Nephron (organoid): ENCODE measurements at regions not wholly inside any gene's neighbourhood (a gene's known extent, or its start where the extent isn't known, plus 50 kb on each side); places are given as distances from the start of the nearest gene placed in this dataset.

ENCODE experiments used
- H3K27ac Mint-ChIP-seq, 3 experiments: 2 replicates each; pipeline ENCODE4 v1.8.0; 2020; ENCODE audit warnings: mixed read lengths in 3 of 3, mild to moderate bottlenecking in 2 of 3, moderate library complexity in 1 of 3
- H3K27me3 Mint-ChIP-seq: 2 replicates; pipeline ENCODE4 v1.8.0; 2021; ENCODE audit warnings: low read depth, mild to moderate bottlenecking, moderate library complexity, mixed read lengths
- H3K36me3 Mint-ChIP-seq: 2 replicates; pipeline ENCODE4 v1.8.0; 2020; ENCODE audit warnings: low read depth, mixed read lengths
- H3K4me1 Mint-ChIP-seq: 2 replicates; pipeline ENCODE4 v1.8.0; 2020; ENCODE audit warnings: mixed read lengths
- H3K4me3 Mint-ChIP-seq, 3 experiments: 2 replicates each; pipeline ENCODE4 v1.8.0; 2020; ENCODE audit warnings: mild to moderate bottlenecking in 3 of 3, mixed read lengths in 3 of 3, moderate library complexity in 2 of 3
- H3K9me3 Mint-ChIP-seq: 2 replicates; pipeline ENCODE4 v1.8.0; 2020; ENCODE audit warnings: mixed read lengths
- TF ChIP-seq, protein P1 (sequence below), 3 experiments: fragments of 200-600 bp; sonication (generic); IDR thresholded peaks; one replicate each; pipeline ENCODE4 v1.5.0; 2021; ENCODE audit warnings: antibody characterized with exemption in 3 of 3; ENCODE audit not compliant: unreplicated experiment in 3 of 3

DNA sequence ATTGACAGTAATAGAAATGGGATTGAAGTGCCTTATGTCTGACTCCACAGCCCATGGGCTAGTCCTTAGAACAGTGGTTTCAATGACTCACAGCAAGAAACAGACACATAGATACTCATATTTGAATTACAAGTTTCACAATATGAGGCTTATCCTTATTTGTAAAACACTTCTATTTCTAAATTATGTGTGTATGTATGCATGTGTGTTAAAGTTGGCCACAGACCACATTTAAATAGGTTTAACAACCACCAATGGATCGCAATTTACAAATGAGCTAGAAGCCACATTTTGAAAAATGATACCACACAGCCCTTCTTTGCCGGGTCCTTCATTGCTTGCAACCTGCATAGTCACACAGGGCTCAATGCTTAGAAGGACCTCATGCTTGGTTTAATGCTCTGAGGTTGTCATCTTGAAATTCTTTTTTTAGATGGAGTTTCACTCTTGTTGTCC, 157.8 kb upstream of the PREP start:
- TF ChIP-seq, protein P1, sequence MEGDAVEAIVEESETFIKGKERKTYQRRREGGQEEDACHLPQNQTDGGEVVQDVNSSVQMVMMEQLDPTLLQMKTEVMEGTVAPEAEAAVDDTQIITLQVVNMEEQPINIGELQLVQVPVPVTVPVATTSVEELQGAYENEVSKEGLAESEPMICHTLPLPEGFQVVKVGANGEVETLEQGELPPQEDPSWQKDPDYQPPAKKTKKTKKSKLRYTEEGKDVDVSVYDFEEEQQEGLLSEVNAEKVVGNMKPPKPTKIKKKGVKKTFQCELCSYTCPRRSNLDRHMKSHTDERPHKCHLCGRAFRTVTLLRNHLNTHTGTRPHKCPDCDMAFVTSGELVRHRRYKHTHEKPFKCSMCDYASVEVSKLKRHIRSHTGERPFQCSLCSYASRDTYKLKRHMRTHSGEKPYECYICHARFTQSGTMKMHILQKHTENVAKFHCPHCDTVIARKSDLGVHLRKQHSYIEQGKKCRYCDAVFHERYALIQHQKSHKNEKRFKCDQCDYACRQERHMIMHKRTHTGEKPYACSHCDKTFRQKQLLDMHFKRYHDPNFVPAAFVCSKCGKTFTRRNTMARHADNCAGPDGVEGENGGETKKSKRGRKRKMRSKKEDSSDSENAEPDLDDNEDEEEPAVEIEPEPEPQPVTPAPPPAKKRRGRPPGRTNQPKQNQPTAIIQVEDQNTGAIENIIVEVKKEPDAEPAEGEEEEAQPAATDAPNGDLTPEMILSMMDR (IDR thresholded peaks at IDR 0.05; ENCODE audit: unreplicated experiment in 3 of 3): no peak
- Mint-ChIP-seq H3K4me1 (no peaks in the 10 kb centered on the region), H3K36me3 (no peaks in the 10 kb centered on the region), H3K27ac (no peak overlapping the region), H3K27me3 (no peaks in the 10 kb centered on the region), H3K4me3 (no peak overlapping the region), H3K9me3 (peaks cover 15% of the 10 kb centered on the region)

DNA sequence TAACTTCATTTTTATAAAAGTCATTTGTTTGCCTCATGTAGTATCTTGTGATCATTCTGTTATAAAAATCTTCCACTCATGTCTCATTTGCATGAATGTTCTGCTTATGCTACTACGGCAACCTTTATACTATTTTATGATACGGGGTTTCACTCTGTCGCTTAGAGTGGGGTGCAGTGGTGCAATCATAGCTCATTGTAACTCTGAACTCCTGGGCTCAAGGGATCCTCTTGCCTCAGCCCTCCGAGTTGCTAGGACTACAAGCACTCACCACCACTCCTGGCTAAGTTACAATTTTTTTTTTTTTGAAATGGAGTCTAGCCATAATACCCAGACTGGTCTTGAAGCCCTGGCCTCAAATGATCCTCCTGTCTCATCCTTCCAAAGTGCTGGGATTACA, 154.4 kb upstream of the PREP start:
- Mint-ChIP-seq H3K9me3 (peaks cover 6% of the 10 kb centered on the region), H3K4me3 (no peak overlapping the region), H3K36me3 (no peaks in the 10 kb centered on the region), H3K4me1 (no peaks in the 10 kb centered on the region), H3K27me3 (no peaks in the 10 kb centered on the region), H3K27ac (no peak overlapping the region)
- TF ChIP-seq, protein P1 (IDR thresholded peaks at IDR 0.05; ENCODE audit: unreplicated experiment in 3 of 3): no peak

DNA sequence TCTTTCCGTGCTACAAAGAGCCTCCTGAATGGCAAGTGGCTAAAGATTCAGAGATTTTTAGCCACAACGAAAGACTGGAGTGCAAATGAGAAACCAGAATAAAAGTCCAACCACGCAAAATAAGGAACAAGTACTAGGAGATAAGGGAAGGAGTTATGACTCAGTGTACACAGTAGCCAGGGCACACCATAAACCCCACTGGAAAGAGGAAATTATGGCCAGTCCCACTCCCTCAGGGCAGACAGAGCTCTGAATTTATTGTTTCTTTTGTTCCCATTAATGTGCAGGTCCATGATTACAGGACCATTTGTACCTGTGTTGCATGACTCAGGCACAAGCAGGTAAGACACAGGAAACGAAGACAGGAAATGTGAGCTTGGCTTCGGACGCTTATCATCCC, 150.3 kb upstream of the PREP start:
- no peaks in the 10 kb centered on the region for H3K4me1 Mint-ChIP-seq
- no peak overlapping the region for H3K27ac Mint-ChIP-seq
- H3K4me3 Mint-ChIP-seq: no peak overlapping the region
- no peaks in the 10 kb centered on the region for H3K36me3 Mint-ChIP-seq
- H3K9me3 Mint-ChIP-seq: peaks cover 4% of the 10 kb centered on the region
- TF ChIP-seq, protein P1 (IDR thresholded peaks at IDR 0.05; ENCODE audit: unreplicated experiment in 3 of 3): no peak
- no peaks in the 10 kb centered on the region for H3K27me3 Mint-ChIP-seq

DNA sequence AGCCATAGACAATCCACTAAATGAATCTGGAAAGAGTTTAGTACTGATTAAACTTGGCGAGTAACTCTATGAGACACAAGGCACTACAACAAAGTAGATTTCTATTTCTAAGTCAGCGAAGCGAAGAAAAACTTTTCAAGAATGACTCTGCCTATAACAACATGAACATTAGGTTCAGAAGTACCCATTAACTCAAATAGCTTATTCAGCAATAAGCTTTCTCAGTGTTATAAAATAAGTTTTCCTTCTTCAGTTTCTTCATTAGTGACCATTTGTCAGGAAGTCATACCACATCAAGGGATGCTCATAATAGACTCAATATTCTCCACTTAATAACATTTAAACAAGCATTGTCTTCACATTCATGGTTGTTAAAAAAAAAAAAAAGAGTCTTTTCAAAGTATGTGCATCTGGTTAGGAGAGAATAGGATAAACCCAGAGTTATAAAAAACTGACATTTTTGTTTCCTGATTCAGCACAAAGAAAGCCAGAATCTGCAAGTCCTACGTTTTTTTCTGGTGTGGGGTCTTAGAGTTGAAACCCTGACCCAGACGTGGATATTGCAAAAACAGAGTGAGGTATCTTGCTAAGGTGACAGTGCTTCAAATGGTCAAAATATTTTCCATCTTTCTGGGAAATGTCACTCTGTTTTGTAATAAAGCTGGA, 148.2 kb upstream of the PREP start:
- Mint-ChIP-seq H3K9me3 (peaks cover under 1% of the 10 kb centered on the region), H3K36me3 (no peaks in the 10 kb centered on the region), H3K27me3 (no peaks in the 10 kb centered on the region), H3K4me1 (no peaks in the 10 kb centered on the region), H3K27ac (peak overlapping the region in 1 of 3 experiments; percentile 43), H3K4me3 (no peak overlapping the region)
- TF ChIP-seq, protein P1 (IDR thresholded peaks at IDR 0.05; ENCODE audit: unreplicated experiment in 3 of 3): no peak

DNA sequence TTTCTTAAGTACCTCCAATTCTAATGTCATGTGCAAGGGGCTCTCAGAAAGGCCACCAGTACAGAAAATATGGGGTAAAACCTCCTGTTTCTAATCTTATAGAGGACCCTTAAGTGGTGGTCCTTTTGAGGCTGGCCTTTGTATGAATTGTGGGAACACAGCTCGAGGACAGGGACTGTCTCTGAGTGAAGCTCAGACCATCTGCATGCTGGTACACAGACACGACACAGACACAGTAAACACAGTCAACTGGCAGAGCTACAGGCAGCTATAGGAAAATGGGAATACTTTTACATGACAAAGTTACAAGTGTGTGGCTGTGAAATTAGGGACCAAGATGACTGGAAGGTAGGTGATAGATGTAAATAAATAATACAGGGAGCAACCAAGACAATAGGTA, 143.9 kb upstream of the PREP start:
- H3K27me3 Mint-ChIP-seq: peaks cover under 1% of the 10 kb centered on the region
- H3K27ac Mint-ChIP-seq: no peak overlapping the region
- H3K9me3 Mint-ChIP-seq: no peaks in the 10 kb centered on the region
- H3K4me3 Mint-ChIP-seq: no peak overlapping the region
- TF ChIP-seq, protein P1 (IDR thresholded peaks at IDR 0.05; ENCODE audit: unreplicated experiment in 3 of 3): no peak
- H3K4me1 Mint-ChIP-seq: no peaks in the 10 kb centered on the region
- no peaks in the 10 kb centered on the region for H3K36me3 Mint-ChIP-seq
